ENCODE measurements at regions not wholly inside any gene's neighbourhood (a gene's known extent, or its start where the extent isn't known, plus 50 kb on each side); places are given as distances from the start of the nearest gene placed in this dataset.

- Histone ChIP-seq H3K27ac (no peak overlapping the region), H3K79me2 (no peaks in the 10 kb centered on the region), H3K9me3 (ENCODE audit: low read depth) (no peaks in the 10 kb centered on the region), H3K9me2 (replicated peaks; ENCODE audit: insufficient read depth) (no peaks in the 10 kb centered on the region), H2AFZ (no peak overlapping the region), H3K4me1 (ENCODE audit: insufficient read depth) (no peaks in the 10 kb centered on the region), H3K36me3 (replicated peaks; ENCODE audit: insufficient read depth, low read depth) (no peaks in the 10 kb centered on the region), H3K4me2 (no peak overlapping the region), H4K20me1 (ENCODE audit: insufficient read depth, poor library complexity, severe bottlenecking) (no peaks in the 10 kb centered on the region), H3K4me3 (no peak overlapping the region), H3K27me3 (no peaks in the 10 kb centered on the region)
- WGBS (ENCODE audit: low lambda C conversion rate, missing lambda C conversion rate): 80% methylated on average over 1 of the region's 1 CpG
- DNase-seq (ENCODE audit: low spot score): no peak
- TF ChIP-seq EZH2phosphoT487 (IDR thresholded peaks at IDR 0.05; ENCODE audit: low read depth, severe bottlenecking, unreplicated experiment) (no peak), EZH2 (IDR thresholded peaks at IDR 0.05; ENCODE audit: borderline replicate concordance) (no peak), CTCF (IDR thresholded peaks at IDR 0.05; ENCODE audit: poor library complexity) (no peak)
Measured at GRCh38 chr9:97801180-97801579, 51.8 kb upstream of the FOXE1 start.

- WGBS (ENCODE audit: low lambda C conversion rate, missing lambda C conversion rate): 52% methylated on average over 6 of the region's 6 CpGs
Measured at GRCh38 chr9:97802276-97802675, 50.8 kb upstream of the FOXE1 start.

GRCh38 chr9:97803167-97804058 lies 49.6 kb upstream of the FOXE1 start:
- H3K79me2 ChIP-seq: no peaks in the 10 kb centered on the region
- H3K4me3 ChIP-seq: peak overlapping the region; percentile 35
- H3K9me3 ChIP-seq (ENCODE audit: low read depth): no peaks in the 10 kb centered on the region
- WGBS (ENCODE audit: low lambda C conversion rate, missing lambda C conversion rate): 3% methylated on average over 57 of the region's 75 CpGs
- no peaks in the 10 kb centered on the region for H3K4me1 ChIP-seq (ENCODE audit: insufficient read depth)
- H4K20me1 ChIP-seq (ENCODE audit: insufficient read depth, poor library complexity, severe bottlenecking): no peaks in the 10 kb centered on the region
- no peaks in the 10 kb centered on the region for H3K9me2 ChIP-seq (replicated peaks; ENCODE audit: insufficient read depth)
- TF ChIP-seq CTCF (IDR thresholded peaks at IDR 0.05; ENCODE audit: poor library complexity) (peak; percentile 6), EZH2 (IDR thresholded peaks at IDR 0.05; ENCODE audit: borderline replicate concordance) (no peak)
- H3K36me3 ChIP-seq (replicated peaks; ENCODE audit: insufficient read depth, low read depth): no peaks in the 10 kb centered on the region
- peak overlapping the region; percentile 82 for H3K4me2 ChIP-seq
- H3K27me3 ChIP-seq: peaks cover 14% of the 10 kb centered on the region
- peak overlapping the region; percentile 79 for H3K27ac ChIP-seq
- peak; percentile 91 for DNase-seq (ENCODE audit: low spot score)
- peak overlapping the region; percentile 64 for H2AFZ ChIP-seq

More at GRCh38 chr9:97802276-97802675, 50.8 kb upstream of the FOXE1 start:
- no peaks in the 10 kb centered on the region for H3K36me3 ChIP-seq (replicated peaks; ENCODE audit: insufficient read depth, low read depth)
- no peak overlapping the region for H2AFZ ChIP-seq
- H3K4me3 ChIP-seq: no peak overlapping the region
- no peaks in the 10 kb centered on the region for H3K9me3 ChIP-seq (ENCODE audit: low read depth)
- H3K4me2 ChIP-seq: no peak overlapping the region
- no peaks in the 10 kb centered on the region for H3K79me2 ChIP-seq
- peak overlapping the region; percentile 79 for H3K27ac ChIP-seq
- no peaks in the 10 kb centered on the region for H3K4me1 ChIP-seq (ENCODE audit: insufficient read depth)
- peaks cover 7% of the 10 kb centered on the region for H3K27me3 ChIP-seq
- no peaks in the 10 kb centered on the region for H4K20me1 ChIP-seq (ENCODE audit: insufficient read depth, poor library complexity, severe bottlenecking)
- DNase-seq (ENCODE audit: low spot score): peak; percentile 74
- no peaks in the 10 kb centered on the region for H3K9me2 ChIP-seq (replicated peaks; ENCODE audit: insufficient read depth)
- TF ChIP-seq CTCF (IDR thresholded peaks at IDR 0.05; ENCODE audit: poor library complexity) (no peak), EZH2phosphoT487 (IDR thresholded peaks at IDR 0.05; ENCODE audit: low read depth, severe bottlenecking, unreplicated experiment) (no peak), EZH2 (IDR thresholded peaks at IDR 0.05; ENCODE audit: borderline replicate concordance) (no peak)

All from hepatocyte (in vitro differentiated cells).